ENCODE measurements at regions not wholly inside any gene's neighbourhood (a gene's known extent, or its start where the extent isn't known, plus 50 kb on each side); places are given as distances from the start of the nearest gene placed in this dataset.
"Not testable (repeated sequence)": the region's sequence is repeated elsewhere in the genome, so short reads cannot be mapped to it uniquely, and the experiment has no call there.

DNA sequence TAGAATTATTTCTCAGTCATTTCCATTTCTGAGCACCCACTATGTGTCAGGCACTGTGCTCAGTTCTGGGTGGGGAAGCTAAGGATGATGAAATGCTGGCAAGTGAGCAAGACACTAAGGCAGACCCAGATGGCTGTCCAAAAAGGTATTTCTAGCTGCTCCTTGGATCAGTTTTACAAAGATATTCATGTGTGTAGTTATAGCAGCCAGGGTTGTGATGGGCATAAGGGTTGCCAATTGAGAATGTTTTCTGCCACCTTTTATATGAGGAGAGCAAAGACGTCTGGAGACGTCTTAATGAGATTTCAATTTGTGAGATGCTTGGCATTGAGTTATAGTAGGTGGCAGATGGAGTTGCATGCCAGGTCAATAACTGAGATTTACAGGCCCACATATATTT, 197.1 kb upstream of the RASGRP1 start:
- TF ChIP-seq, protein P1, sequence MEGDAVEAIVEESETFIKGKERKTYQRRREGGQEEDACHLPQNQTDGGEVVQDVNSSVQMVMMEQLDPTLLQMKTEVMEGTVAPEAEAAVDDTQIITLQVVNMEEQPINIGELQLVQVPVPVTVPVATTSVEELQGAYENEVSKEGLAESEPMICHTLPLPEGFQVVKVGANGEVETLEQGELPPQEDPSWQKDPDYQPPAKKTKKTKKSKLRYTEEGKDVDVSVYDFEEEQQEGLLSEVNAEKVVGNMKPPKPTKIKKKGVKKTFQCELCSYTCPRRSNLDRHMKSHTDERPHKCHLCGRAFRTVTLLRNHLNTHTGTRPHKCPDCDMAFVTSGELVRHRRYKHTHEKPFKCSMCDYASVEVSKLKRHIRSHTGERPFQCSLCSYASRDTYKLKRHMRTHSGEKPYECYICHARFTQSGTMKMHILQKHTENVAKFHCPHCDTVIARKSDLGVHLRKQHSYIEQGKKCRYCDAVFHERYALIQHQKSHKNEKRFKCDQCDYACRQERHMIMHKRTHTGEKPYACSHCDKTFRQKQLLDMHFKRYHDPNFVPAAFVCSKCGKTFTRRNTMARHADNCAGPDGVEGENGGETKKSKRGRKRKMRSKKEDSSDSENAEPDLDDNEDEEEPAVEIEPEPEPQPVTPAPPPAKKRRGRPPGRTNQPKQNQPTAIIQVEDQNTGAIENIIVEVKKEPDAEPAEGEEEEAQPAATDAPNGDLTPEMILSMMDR (IDR thresholded peaks at IDR 0.05; ENCODE audit: control insufficient read depth, insufficient read depth, low read depth, low read length, missing control alignments), result no peak
- H3K4me3 ChIP-seq (ENCODE audit: control insufficient read depth, low read depth, low read length), result no peak overlapping the region
- no peak for DNase-seq (ENCODE audit: low read depth)

DNA sequence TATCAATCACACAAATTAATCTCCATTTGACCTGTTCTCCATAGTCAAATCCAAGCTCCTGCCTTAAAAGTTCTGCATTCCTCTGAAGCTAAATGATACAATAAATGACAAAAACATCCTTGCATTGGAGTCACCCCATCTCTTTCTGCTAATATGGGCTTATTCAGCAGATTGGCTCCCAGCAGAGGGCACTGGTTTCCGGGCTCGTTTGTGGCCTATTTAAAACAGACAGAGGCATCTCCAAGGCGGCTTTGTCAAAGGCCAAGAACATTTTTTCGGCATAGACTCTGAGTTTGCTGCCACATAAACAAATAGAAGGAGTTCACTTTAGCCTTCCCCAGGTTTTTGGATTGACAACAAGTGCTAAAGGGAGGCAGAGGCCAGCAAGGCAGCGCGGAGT, 204.4 kb upstream of the RASGRP1 start:
- DNase-seq (ENCODE audit: low read depth), result no peak
- no peak overlapping the region for H3K4me3 ChIP-seq (ENCODE audit: control insufficient read depth, low read depth, low read length)
- TF ChIP-seq, protein P1 (IDR thresholded peaks at IDR 0.05; ENCODE audit: control insufficient read depth, insufficient read depth, low read depth, low read length, missing control alignments), result peak; percentile 61

DNA sequence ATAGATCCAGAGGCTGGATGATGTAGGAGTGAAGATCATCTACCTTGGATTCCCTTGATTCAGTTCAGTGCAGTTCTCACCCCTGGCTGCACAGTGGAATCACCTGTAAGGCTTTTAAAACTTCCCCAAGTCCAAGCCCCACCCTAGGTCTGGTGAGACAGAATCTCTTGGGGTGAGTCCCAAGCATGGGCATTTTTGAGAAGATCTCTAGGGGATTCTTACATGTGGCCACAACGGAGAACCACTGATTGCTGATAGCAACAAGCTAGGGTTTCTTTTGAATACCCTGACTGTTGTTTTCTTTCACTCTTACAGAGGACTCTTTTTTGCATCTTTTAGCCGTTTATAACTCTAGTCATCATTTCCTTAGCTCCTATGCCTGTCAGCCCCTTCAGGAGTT, 204.9 kb upstream of the RASGRP1 start:
- no peak for DNase-seq (ENCODE audit: low read depth)
- no peak overlapping the region for H3K4me3 ChIP-seq (ENCODE audit: control insufficient read depth, low read depth, low read length)
- TF ChIP-seq, protein P1 (IDR thresholded peaks at IDR 0.05; ENCODE audit: control insufficient read depth, insufficient read depth, low read depth, low read length, missing control alignments), result no peak

DNA sequence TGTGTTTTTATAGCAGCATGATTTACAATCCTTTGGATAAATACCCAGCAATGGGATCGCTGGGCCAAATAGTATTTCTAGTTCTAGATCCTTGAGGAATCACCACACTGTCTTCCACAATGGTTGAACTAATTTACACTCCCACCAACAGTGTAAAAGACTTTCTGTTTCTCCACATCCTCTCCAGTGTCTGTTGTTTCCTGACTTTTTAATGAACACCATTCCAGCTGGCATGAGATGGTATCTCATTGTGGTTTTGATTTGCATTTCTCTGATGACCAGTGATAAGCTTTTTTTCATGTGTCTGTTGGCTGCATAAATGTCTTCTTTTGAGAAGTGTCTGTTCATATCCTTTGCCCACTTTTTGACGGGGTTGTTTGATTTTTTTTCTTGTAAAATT, 209.5 kb upstream of the RASGRP1 start:
- H3K4me3 ChIP-seq (ENCODE audit: control insufficient read depth, low read depth, low read length); DNase-seq (ENCODE audit: low read depth): not testable (repeated sequence)

DNA sequence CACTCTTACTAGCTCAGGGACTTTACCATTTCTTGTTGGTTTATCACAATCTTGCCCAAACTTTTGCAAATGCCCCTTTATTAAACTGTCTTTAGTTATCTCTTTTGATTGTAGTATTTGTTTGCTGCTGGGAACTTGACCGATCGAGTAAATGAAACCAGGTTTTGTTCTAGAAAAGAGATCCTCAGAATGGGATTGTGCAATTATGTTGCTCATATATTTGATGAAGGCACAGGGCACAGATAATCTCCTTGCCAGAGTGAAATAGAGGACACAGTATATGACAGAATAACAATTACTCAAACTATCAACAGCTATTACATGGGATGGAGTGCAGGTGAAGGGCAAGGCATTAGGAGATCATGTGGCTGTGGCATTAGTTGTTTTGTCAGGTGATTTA, 216.6 kb upstream of the RASGRP1 start:
- DNase-seq (ENCODE audit: low read depth), result peak; percentile 48
- no peak overlapping the region for H3K4me3 ChIP-seq (ENCODE audit: control insufficient read depth, low read depth, low read length)
- TF ChIP-seq, protein P1 (IDR thresholded peaks at IDR 0.05; ENCODE audit: control insufficient read depth, insufficient read depth, low read depth, low read length, missing control alignments), result no peak

DNA sequence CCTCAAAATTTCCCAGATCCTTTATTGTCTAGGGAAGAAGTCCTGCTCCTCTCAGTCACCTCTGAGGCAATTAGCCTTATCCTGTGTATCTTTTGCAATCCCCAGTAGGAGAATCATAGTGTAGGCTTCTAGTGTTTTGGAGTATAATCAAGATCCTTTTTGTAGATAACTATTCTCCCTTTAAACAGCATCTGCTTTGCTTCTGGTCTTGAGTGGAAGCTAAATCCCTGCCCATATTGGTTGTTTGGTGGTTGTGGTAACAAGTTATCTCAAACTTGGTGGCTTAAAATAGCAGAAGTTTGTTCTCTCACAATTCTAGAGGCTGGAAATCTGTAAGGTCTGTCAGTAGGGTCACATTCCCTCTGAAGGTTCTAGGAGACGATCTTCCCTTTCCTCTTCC, 217.5 kb upstream of the RASGRP1 start:
- TF ChIP-seq, protein P1 (IDR thresholded peaks at IDR 0.05; ENCODE audit: control insufficient read depth, insufficient read depth, low read depth, low read length, missing control alignments), result no peak
- peak; percentile 39 for DNase-seq (ENCODE audit: low read depth)
- no peak overlapping the region for H3K4me3 ChIP-seq (ENCODE audit: control insufficient read depth, low read depth, low read length)

DNA sequence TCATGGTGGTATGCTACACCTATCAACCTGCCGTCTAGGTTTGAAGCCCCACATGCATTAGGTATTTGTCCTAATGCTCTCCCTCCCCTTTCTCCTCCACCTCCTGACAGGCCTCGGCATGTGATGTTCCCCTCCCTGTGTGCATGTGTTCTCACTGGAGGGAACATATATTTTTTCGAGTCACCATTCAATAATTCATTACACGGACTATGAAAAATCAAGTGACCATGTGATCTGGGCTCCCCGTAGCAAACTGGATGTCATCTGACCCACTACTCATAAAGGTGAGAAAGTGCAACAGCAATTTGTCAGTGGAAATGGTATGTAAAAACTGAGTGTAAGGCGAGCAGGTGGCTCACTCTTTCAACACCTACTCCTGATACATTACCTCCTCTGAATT, 224.3 kb upstream of the RASGRP1 start:
- H3K4me3 ChIP-seq (ENCODE audit: control insufficient read depth, low read depth, low read length), result no peak overlapping the region
- DNase-seq (ENCODE audit: low read depth), result no peak
- TF ChIP-seq, protein P1 (IDR thresholded peaks at IDR 0.05; ENCODE audit: control insufficient read depth, insufficient read depth, low read depth, low read length, missing control alignments), result no peak

All from AG09309 (cell line).